GM18507 (cell line): ENCODE measurements at regions not wholly inside any gene's neighbourhood (a gene's known extent, or its start where the extent isn't known, plus 50 kb on each side); places are given as distances from the start of the nearest gene placed in this dataset.
A peak's percentile ranks its signal among the peaks of the same experiment; 100 is the strongest.

Experiments
- DNase-seq: peaks from one replicate; pipeline ENCODE4 v3.0.0; 2011; ENCODE audit warnings: low read depth; ENCODE audit not compliant: insufficient read length; ENCODE audit errors: extremely low spot score
- FAIRE-seq: peaks from 2 replicates; lab custom pipeline; 2011; peaks lifted over from hg19 to GRCh38; lab: Jason Lieb, UNC

GRCh38 chr7:42763137-42763551 is 148.7 kb downstream of the C7orf25 start:
- DNase-seq (no peak), FAIRE-seq (no peak)

- FAIRE-seq (no peak), DNase-seq (no peak)
These were observed 150.4 kb downstream of the C7orf25 start for GRCh38 chr7:42761486-42761885.

- no peak for DNase-seq
- FAIRE-seq = no peak
These were observed 153.7 kb downstream of the C7orf25 start for GRCh38 chr7:42758124-42758523.

GRCh38 chr7:42756841-42757240 is 155.0 kb downstream of the C7orf25 start:
- DNase-seq (no peak), FAIRE-seq (no peak)

DNA sequence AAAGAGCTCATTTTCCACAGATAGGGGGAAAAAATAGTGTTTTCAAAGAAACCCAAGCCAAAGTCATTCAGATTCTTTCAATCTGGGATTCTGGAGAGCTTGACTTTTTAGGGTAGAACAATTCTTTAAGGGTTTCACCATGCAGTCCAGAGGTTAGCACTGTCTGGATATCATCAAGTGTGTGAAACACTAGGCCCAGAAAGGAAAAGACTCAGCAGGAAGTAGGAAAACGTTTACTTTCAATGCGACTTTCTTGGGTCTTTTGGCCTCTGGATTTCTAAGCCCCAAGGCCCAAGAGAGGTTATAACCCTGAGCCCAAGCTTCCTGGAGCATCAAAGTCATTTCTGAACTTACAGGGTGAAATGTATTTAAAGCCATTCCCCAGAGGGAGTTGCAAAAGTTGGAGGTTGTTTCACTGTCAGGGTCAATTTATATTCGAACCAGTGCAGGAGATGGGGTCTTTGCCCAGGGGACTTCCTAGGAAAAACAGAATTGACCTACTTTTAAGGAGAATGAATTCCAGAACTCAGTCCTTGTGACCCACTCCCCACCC is 158.0 kb downstream of the C7orf25 start:
- DNase-seq = no peak
- FAIRE-seq = no peak

DNA sequence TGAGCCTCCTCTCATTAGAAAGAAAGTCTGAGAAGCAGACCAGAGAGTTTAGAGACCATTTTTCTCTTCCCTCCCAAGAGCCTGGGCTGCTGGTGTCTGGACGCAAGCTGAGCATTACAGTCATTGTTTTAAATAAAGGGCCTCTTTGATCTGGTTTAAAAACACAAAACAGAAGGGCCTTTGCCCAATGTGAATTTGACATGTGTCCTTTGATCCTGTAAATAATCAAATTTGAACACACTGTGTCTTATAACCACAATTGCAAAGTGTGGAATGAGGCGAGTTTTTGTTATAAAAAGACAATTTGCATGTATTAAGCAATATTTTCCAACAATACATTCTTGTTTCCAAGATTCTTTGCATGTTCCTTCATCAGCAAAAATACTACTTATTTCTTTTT is 158.5 kb downstream of the C7orf25 start:
- DNase-seq (no peak), FAIRE-seq (no peak)

GRCh38 chr7:42750172-42750571 is 161.7 kb downstream of the C7orf25 start:
- no peak for DNase-seq
- no peak for FAIRE-seq

- DNase-seq (no peak), FAIRE-seq (no peak)
These were observed 164.8 kb downstream of the C7orf25 start for GRCh38 chr7:42747044-42747443.

DNA sequence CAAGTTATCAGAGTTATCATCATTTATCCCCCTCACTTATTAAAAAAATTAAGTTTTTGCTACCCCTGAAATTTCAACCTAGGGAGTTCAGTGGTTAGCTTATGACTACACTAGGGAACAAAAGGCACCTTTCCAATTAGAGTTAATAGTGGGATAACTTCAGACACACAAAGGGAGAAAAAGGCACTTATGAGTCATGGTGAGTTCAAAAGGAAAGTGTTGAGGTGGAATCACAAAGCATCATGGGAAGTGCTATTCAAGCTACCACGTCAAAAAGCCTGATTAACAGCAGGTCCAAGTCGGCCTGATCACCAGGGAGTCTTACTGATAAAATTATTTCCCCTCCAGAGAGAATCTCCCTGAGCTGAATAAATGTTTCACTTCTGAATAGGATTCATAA is 165.7 kb downstream of the C7orf25 start:
- DNase-seq (no peak), FAIRE-seq (no peak)

GRCh38 chr7:42745357-42746059 is 166.4 kb downstream of the C7orf25 start:
- FAIRE-seq (peak; percentile 63), DNase-seq (no peak)

DNA sequence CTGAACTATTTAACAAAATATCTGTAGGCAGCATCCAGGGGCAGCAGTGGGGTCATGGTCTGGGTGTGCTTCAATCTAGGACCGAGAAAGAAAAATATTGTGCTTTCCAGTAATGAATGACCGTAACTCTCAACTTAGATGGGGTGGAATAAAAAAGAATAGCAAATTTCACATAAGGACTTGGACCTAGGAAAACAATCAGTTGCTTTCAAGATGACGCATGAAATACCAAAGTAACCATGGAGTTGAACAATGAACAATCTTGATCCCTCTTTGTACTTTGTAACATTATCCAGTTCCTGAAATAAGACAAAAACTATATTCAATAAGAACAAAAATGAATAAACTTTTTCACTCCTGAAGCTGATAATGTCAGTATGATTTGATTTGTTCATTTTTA is 167.1 kb downstream of the C7orf25 start:
- no peak for FAIRE-seq

GRCh38 chr7:42743077-42743858 is 168.6 kb downstream of the C7orf25 start:
- FAIRE-seq = no peak
- DNase-seq = no peak

More for the DNA sequence above, 167.1 kb downstream of the C7orf25 start:
- DNase-seq = no peak

DNA sequence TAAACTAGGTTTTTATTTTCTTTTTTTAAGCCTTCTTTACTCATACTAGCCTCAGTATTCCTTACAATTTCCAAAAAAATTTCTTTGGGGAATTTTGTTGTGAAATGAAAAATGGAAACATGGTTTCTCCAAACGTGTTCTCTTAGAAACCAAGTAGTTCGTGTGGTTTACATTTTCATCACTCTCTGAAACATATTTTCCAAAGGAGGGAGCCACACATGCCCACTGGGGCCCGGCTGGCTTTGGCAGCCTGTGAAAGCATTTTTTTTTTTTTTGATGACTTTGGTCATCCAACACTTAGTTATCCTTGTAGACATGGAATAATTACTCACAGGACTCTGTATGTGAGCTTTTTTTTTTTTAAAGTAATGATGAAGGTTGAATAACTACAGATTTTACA is 169.6 kb downstream of the C7orf25 start:
- no peak for DNase-seq
- FAIRE-seq = no peak

DNA sequence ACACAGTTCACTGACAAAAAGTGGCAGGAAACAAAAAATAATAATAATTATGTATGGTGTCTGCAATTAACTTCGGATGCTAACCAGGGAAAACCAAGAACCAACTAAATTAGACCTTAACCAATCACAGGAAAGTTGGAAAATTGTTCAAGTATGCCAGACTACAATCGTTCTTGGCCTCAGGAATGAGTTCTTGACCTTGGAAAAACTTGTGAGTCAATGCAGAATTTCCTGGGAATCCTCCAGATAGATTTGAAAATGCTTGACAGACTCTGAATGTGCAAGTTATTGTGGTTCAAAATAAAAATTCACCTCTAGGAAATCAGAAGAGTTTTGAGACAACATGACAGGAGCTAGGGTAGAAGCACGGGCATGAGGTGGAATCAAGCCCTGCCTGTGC is 171.5 kb downstream of the C7orf25 start:
- DNase-seq (no peak), FAIRE-seq (no peak)

GRCh38 chr7:42739638-42740037 is 172.2 kb downstream of the C7orf25 start:
- no peak for DNase-seq
- FAIRE-seq = no peak

DNA sequence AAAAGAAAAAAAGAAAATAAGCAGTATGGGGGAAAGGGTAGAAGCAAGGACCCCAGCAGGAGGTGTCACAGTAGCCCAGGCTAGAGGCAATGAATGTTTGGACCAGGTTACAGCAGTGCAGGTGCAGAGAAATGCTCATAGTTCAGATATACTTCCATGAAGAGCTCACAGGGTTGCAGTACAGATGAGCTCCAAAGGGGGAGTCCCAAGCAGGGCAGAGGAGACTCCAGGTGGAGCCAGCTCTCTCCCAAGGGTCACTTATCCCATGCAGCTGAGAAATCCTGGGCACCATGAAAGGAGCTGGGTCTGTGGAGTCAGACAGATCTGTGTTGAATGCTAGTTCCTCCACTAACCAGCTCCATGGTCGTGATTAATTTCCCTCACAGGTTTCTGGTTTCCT is 174.9 kb downstream of the C7orf25 start:
- FAIRE-seq = no peak
- no peak for DNase-seq

GRCh38 chr7:42735081-42735480 is 176.8 kb downstream of the C7orf25 start:
- no peak for DNase-seq
- no peak for FAIRE-seq

GRCh38 chr7:42734568-42734967 is 177.3 kb downstream of the C7orf25 start:
- DNase-seq = no peak
- FAIRE-seq = no peak

- DNase-seq (no peak), FAIRE-seq (no peak)
These were observed 178.8 kb downstream of the C7orf25 start for GRCh38 chr7:42733040-42733439.

- DNase-seq = no peak
- no peak for FAIRE-seq
These were observed 181.3 kb downstream of the C7orf25 start for GRCh38 chr7:42730586-42730985.
